Ovary (tissue), 3 donors: ENCODE measurements at regions not wholly inside any gene's neighbourhood (a gene's known extent, or its start where the extent isn't known, plus 50 kb on each side); places are given as distances from the start of the nearest gene placed in this dataset.

ENCODE experiments used
- POLR2A ChIP-seq: fragments of 450-650 bp; IDR thresholded peaks from one replicate; pipeline ENCODE4 v1.6.1; 2017; ENCODE audit warnings: antibody characterized with exemption, mild to moderate bottlenecking, moderate library complexity
- TF ChIP-seq, protein P1 (sequence below), 3 donors: fragments of 450-650 bp in 2 of 3; fragments of 200-600 bp in 1 of 3; IDR thresholded peaks; one replicate each; pipeline versions ENCODE4 v1.5.1 to v1.8.0; 2016 to 2022; ENCODE audit warnings: antibody characterized with exemption in 3 of 3, mild to moderate bottlenecking in 1 of 3
- donor health status: DM: no; HTN: no; CAD: no.

GRCh38 chr13:54486421-54487166, 1458.0 kb downstream of the OLFM4 start:
- TF ChIP-seq, protein P1, sequence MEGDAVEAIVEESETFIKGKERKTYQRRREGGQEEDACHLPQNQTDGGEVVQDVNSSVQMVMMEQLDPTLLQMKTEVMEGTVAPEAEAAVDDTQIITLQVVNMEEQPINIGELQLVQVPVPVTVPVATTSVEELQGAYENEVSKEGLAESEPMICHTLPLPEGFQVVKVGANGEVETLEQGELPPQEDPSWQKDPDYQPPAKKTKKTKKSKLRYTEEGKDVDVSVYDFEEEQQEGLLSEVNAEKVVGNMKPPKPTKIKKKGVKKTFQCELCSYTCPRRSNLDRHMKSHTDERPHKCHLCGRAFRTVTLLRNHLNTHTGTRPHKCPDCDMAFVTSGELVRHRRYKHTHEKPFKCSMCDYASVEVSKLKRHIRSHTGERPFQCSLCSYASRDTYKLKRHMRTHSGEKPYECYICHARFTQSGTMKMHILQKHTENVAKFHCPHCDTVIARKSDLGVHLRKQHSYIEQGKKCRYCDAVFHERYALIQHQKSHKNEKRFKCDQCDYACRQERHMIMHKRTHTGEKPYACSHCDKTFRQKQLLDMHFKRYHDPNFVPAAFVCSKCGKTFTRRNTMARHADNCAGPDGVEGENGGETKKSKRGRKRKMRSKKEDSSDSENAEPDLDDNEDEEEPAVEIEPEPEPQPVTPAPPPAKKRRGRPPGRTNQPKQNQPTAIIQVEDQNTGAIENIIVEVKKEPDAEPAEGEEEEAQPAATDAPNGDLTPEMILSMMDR (IDR thresholded peaks at IDR 0.05) = no peak
- TF ChIP-seq POLR2A = no peak
